Endothelial cell of umbilical vein (primary cell): ENCODE measurements at regions not wholly inside any gene's neighbourhood (a gene's known extent, or its start where the extent isn't known, plus 50 kb on each side); places are given as distances from the start of the nearest gene placed in this dataset.

Experiments used
- BruUV-seq: library from RNA; stranded (reverse); fragments of 400-500 nt; replicated peaks from 2 replicates; lab custom pipeline; 2021; lab: Mats Ljungman, UMichigan
- CTCF ChIA-PET: fragments of 300-600, 350-600 bp; sonication (Branson Sonifier 250); formaldehyde crosslinking; loops from one replicate; lab custom pipeline; 2021; ENCODE audit warnings: antibody characterized with exemption, inconsistent platforms; lab: Charles Lee
- POLR2A ChIA-PET: fragments of 300-600, 350-600 bp; sonication (Branson Sonifier 250); formaldehyde crosslinking; loops from one replicate; lab custom pipeline; 2021; ENCODE audit warnings: antibody characterized with exemption, inconsistent platforms; lab: Charles Lee
- DNase-seq: peaks from one replicate; pipeline ENCODE4 v3.0.0-alpha.2; 2011; ENCODE audit warnings: low read depth, low spot score
- FAIRE-seq: peaks from 2 replicates; lab custom pipeline; 2011; peaks lifted over from hg19 to GRCh38; lab: Jason Lieb, UNC
- H2AFZ ChIP-seq: 2 replicates; pipeline ENCODE4 v1.6.0; 2012; ENCODE audit warnings: low read depth, low read length, control low read depth, inconsistent platforms
- H3K27ac ChIP-seq: 2 replicates; pipeline ENCODE4 v1.5.1; 2011; ENCODE audit warnings: low read depth, mild to moderate bottlenecking, control low read depth, low read length, moderate library complexity; ENCODE audit not compliant: insufficient read depth
- H3K27me3 ChIP-seq, 2 experiments: 2 replicates each; pipeline versions ENCODE4 v1.6.0 to v1.6.1; 2011; ENCODE audit warnings: low read length in 2 of 2, mixed read lengths in 1 of 2; ENCODE audit not compliant: control insufficient read depth in 2 of 2, insufficient read depth in 2 of 2
- H3K36me3 ChIP-seq, 2 experiments: 2 replicates in 1 of 2; 3 replicates in 1 of 2; pipeline ENCODE4 v1.5.1; 2011; ENCODE audit warnings: low read length in 2 of 2, mild to moderate bottlenecking in 1 of 2, moderate library complexity in 1 of 2; ENCODE audit not compliant: control insufficient read depth in 2 of 2, insufficient read depth in 2 of 2; ENCODE audit errors: extremely low read depth in 1 of 2
- H3K4me1 ChIP-seq: 3 replicates; pipeline ENCODE4 v1.5.1; 2011; ENCODE audit warnings: mild to moderate bottlenecking, low read length; ENCODE audit not compliant: control insufficient read depth, insufficient read depth; ENCODE audit errors: extremely low read depth
- H3K4me2 ChIP-seq: 2 replicates; pipeline ENCODE4 v1.6.1; 2011; ENCODE audit warnings: low read length, control low read depth, mixed read lengths; ENCODE audit not compliant: insufficient read depth
- H3K4me3 ChIP-seq, 3 experiments: fragments of 200-600 bp in 1 of 3; sonication (generic), shearing (Covaris generic) in 1 of 3; replicated peaks in 1 of 3; 2 replicates each; pipeline ENCODE4 v1.5.1; 2011 to 2016; ENCODE audit warnings: control low read depth in 3 of 3, low read length in 3 of 3, mild to moderate bottlenecking in 2 of 3, inconsistent platforms in 1 of 3, low read depth in 1 of 3, moderate library complexity in 1 of 3; ENCODE audit not compliant: insufficient read depth in 1 of 3
- H3K79me2 ChIP-seq: 2 replicates; pipeline ENCODE4 v1.6.0; 2012; ENCODE audit warnings: low read length, inconsistent platforms; ENCODE audit not compliant: control insufficient read depth, insufficient read depth
- H3K9ac ChIP-seq: replicated peaks from 2 replicates; pipeline ENCODE3; 2011; ENCODE audit warnings: low read length, control low read depth; ENCODE audit not compliant: insufficient read depth; ENCODE audit errors: extremely low read depth
- H3K9me1 ChIP-seq: replicated peaks from 3 replicates; pipeline ENCODE4 v1.6.0; 2011; ENCODE audit warnings: mild to moderate bottlenecking, low read length; ENCODE audit not compliant: control insufficient read depth, insufficient read depth; ENCODE audit errors: extremely low read depth
- H3K9me3 ChIP-seq: replicated peaks from 2 replicates; pipeline ENCODE4 v1.5.1; 2012; ENCODE audit warnings: low read length, inconsistent platforms; ENCODE audit not compliant: control insufficient read depth, insufficient read depth
- H4K20me1 ChIP-seq: replicated peaks from 2 replicates; pipeline ENCODE3; 2011; ENCODE audit warnings: mild to moderate bottlenecking, low read length; ENCODE audit not compliant: control insufficient read depth, insufficient read depth; ENCODE audit errors: extremely low read depth
- CTCF ChIP-seq, 2 donors: IDR thresholded peaks; 1 replicate in 1 of 2; 2 replicates in 1 of 2; pipeline ENCODE4 v1.5.1; 2011; ENCODE audit warnings: low read length in 2 of 2, mild to moderate bottlenecking in 2 of 2, moderate library complexity in 2 of 2, control low read depth in 1 of 2, inconsistent platforms in 1 of 2, low read depth in 1 of 2; ENCODE audit not compliant: insufficient read depth in 1 of 2; ENCODE audit errors: extremely low read depth in 1 of 2
- EZH2 ChIP-seq: IDR thresholded peaks from 2 replicates; pipeline ENCODE4 v1.6.1; 2012; ENCODE audit warnings: borderline replicate concordance, low read depth, mild to moderate bottlenecking, moderate library complexity, low read length, inconsistent platforms; ENCODE audit not compliant: severe bottlenecking
- FOS ChIP-seq: IDR thresholded peaks from 2 replicates; pipeline ENCODE4 v1.6.1; 2011; ENCODE audit warnings: mild to moderate bottlenecking, low read length, moderate library complexity, borderline replicate concordance; ENCODE audit not compliant: insufficient read depth
- GATA2 ChIP-seq: IDR thresholded peaks from 2 replicates; pipeline ENCODE4 v1.7.0; 2011; ENCODE audit warnings: low read depth, mild to moderate bottlenecking, moderate library complexity, mixed read lengths, low read length; ENCODE audit not compliant: insufficient read length, insufficient read depth
- JUN ChIP-seq: IDR thresholded peaks from 2 replicates; pipeline ENCODE4 v1.6.1; 2011; ENCODE audit warnings: borderline replicate concordance, low read depth; ENCODE audit not compliant: insufficient read length, insufficient read depth
- MAX ChIP-seq: IDR thresholded peaks from 2 replicates; pipeline ENCODE4 v1.6.1; 2011; ENCODE audit not compliant: insufficient read depth, insufficient read length
- MYC ChIP-seq: IDR thresholded peaks from one replicate; pipeline ENCODE4 v1.6.1; 2011; ENCODE audit warnings: mild to moderate bottlenecking, low read depth, low read length
- POLR2A ChIP-seq: IDR thresholded peaks from 2 replicates; pipeline ENCODE4 v1.6.1; 2012; ENCODE audit warnings: low read depth, mild to moderate bottlenecking, control low read depth, low read length
- POLR2AphosphoS5 ChIP-seq: IDR thresholded peaks from 2 replicates; pipeline ENCODE4 v1.6.1; 2012; ENCODE audit warnings: low read depth, mild to moderate bottlenecking, control low read depth, low read length, moderate library complexity; ENCODE audit not compliant: insufficient read depth
- dilution Hi-C: fragments of 300-500 bp; cut with MboI; formaldehyde crosslinking; loops from one replicate; pipeline ENCODE4 v1.15.0; 2019; ENCODE audit warnings: low sequenced_read_pairs; ENCODE audit not compliant: extremely low pct_ligation_motif_present
- intact Hi-C: fragments of 100-400 bp; cut with micrococcal nuclease; formaldehyde crosslinking; loops from one replicate; pipeline ENCODE4 v1.10.0; 2022

- dilution Hi-C loops (no loop called here), intact Hi-C loops (no loop called here)
- H3K27me3 ChIP-seq, result no peaks in the 10 kb centered on the region
- ChIA-PET POLR2A (no interaction called here), CTCF (no interaction called here)
- H3K36me3 ChIP-seq, result no peaks in the 10 kb centered on the region
- no peaks in the 10 kb centered on the region for H3K4me1 ChIP-seq
- FAIRE-seq, result no peak
- no TSS peak for BruUV-seq
- no peaks in the 10 kb centered on the region for H3K9me3 ChIP-seq
- no peaks in the 10 kb centered on the region for H4K20me1 ChIP-seq
- TF ChIP-seq EZH2 (no peak), POLR2AphosphoS5 (no peak), JUN (no peak), MYC (no peak), GATA2 (no peak), MAX (no peak), CTCF (IDR thresholded peaks at IDR 0.05; ENCODE audit: extremely low read depth in 1 of 2, insufficient read depth in 1 of 2, low read depth in 1 of 2, low read length in 2 of 2) (no peak), POLR2A (no peak), FOS (no peak)
- no peak overlapping the region for H2AFZ ChIP-seq
- no peaks in the 10 kb centered on the region for H3K79me2 ChIP-seq
- H3K4me3 ChIP-seq, result no peak overlapping the region
- H3K9me1 ChIP-seq, result no peaks in the 10 kb centered on the region
- no peak overlapping the region for H3K9ac ChIP-seq
- no peak overlapping the region for H3K27ac ChIP-seq
- no peak for DNase-seq
- H3K4me2 ChIP-seq, result no peak overlapping the region
Measured at GRCh38 chr1:233485385-233485784, 128.5 kb upstream of the KCNK1 start.
